GM21529 (cell line): ENCODE measurements at regions not wholly inside any gene's neighbourhood (a gene's known extent, or its start where the extent isn't known, plus 50 kb on each side); places are given as distances from the start of the nearest gene placed in this dataset.
"Not testable (repeated sequence)": the region's sequence is repeated elsewhere in the genome, so short reads cannot be mapped to it uniquely, and the experiment has no call there.

Experiments
- ATAC-seq: cut with Tn5 transposase; IDR thresholded peaks from one replicate; pipeline ENCODE4 v1.9.1; 2021; ENCODE audit not compliant: unreplicated experiment

DNA sequence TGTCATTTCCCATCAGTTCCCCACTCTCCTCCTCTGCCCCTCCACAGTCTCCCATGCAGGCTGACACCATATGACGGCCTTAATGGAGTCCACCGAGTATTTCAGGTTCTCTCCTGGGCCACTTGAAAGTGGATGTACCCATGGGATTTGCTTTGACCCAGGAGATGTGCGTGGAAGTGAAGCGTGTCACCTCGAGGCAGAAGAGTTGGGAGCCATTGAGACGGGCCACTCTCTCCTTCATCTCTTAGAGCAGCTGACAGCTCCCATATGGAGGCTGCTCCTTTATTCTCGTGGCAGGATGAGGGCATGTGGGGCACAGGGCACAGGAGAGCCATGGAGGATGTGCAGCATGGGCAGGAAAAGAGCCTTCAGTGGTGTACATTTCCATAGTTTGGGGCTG, 144.7 kb upstream of the CRYM start:
- not testable (repeated sequence) for ATAC-seq

DNA sequence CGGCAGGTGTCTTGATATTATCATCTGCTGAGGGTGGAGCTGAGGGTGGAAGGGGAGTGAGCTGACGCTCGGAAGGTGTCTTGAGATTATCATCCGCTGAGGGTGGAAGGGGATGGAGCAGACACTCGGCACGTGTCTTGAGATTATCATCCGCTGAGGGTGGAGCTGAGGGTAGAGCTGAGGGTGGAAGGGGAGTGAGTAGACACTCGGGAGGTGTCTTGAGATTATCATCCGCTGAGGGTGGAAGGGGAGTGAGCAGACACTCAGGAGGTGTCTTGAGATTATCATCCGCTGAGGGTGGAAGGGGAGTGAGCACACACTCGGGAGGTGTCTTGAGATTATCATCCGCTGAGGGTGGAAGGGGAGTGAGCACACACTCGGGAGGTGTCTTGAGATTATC, 126.6 kb upstream of the CRYM start:
- not testable (repeated sequence) for ATAC-seq

DNA sequence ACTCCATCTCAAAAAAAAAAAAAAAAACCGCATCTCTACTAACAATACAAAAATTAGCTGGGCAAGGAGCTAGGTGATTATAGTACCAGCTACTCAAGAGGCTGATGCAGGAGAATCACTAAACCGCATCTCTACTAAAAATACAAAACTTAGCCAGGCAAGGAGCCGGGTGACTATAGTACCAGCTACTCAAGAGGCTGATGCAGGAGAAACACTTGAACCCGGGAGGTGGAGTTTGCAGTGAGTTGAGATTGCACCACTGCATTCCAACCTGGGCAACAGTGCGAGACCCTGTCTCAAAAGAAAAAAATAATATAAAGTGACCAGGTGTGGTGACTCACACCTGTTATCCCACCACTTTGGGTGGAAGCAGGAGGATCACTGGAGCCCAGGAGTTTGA, 119.8 kb upstream of the CRYM start:
- ATAC-seq = not testable (repeated sequence)

DNA sequence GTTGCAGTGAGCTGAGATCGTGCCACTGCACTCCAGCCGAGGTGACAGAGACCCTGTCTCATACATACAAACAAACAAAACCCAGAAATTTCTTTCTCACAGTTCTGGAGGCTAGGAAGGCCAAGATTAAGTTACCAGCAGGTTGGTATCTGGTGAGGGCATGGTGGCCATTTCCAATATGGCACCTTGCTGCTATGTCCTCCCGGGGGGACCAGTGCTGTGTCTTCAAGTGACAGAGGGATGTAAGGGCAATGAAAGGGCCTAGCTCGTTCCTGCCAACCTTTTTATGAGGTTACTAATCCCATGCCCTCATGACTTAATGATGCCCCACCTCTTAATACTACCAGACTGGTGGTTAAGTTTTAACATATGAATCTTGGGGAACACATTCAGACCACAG, 118.5 kb upstream of the CRYM start:
- ATAC-seq = not testable (repeated sequence)

GRCh38 chr16:21390634-21391033, 112.5 kb upstream of the CRYM start:
- not testable (repeated sequence) for ATAC-seq

DNA sequence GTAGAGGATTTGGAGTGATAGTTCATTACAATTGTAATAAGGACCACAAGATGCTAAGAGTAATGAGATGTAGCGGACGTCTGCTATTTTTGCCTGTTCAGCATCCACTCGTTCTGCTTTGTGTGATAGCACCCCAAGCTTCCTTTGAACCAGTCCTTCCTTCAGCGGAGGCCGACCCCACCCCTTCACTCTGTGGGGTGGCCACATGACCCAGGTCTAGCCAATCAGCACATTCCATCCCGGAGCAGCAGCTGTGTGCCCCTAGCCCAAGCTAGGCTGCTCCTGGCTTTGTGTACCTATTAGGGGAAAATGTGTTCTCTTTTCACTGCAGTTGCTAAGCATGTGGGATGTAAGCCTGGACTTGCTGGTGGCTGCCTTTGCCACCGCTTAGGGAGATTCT, 111.8 kb upstream of the CRYM start:
- not testable (repeated sequence) for ATAC-seq

- ATAC-seq = not testable (repeated sequence)
Measured at GRCh38 chr16:21387757-21388156, 109.7 kb upstream of the CRYM start.

DNA sequence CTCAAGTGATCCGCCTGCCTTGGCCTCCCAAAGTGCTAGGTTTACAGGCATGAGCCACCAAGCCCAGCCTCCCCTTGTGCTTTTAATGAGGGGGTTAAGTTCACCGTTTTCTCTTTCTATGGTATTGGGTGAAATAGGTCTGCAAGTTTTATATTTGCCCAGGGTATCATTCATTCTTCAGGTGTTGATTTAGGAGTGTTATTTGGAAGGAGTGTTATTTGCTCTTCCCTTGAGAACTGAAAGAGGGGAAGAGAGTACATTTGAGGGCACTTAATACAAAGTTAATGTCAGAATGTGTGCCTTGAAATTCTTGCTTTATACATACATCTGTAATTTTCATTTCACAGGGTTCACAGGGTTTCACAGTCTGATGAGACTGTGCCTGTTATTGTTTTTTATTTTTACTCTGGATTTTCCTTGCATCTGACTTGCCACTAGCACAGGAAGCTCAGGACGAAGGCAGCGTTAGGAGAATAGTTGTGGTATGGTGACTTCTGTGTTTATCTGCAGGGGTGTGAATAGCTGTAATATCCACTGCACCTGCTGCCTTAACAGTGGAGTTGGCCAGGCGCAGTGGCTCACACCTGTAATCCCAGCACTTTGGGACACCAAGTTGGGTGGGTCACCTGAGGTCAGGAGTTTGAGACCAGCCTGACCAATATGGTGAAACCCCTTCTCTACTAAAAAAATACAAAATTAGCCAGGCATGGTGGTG, 108.3 kb upstream of the CRYM start:
- ATAC-seq = not testable (repeated sequence)

DNA sequence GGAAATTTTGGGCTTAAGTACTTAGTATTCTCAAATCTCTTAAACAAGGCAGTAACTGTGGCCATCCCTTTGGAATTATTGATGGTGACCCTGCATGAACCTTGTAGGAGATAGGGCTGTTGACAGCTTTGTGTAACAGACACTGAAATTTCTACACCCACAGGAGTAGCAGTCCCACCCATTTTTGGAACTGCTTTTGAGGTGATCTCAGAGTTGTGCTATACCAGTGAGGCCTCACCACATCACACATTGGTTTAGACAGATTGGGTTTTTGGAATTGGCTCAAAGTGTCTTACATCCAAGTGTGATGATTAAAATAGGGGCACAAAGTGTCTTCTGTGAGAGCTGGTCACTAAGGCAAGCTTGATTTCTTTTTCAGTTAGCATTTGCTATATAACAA, 105.6 kb upstream of the CRYM start:
- not testable (repeated sequence) for ATAC-seq

GRCh38 chr16:21379645-21380044, 101.6 kb upstream of the CRYM start:
- not testable (repeated sequence) for ATAC-seq

DNA sequence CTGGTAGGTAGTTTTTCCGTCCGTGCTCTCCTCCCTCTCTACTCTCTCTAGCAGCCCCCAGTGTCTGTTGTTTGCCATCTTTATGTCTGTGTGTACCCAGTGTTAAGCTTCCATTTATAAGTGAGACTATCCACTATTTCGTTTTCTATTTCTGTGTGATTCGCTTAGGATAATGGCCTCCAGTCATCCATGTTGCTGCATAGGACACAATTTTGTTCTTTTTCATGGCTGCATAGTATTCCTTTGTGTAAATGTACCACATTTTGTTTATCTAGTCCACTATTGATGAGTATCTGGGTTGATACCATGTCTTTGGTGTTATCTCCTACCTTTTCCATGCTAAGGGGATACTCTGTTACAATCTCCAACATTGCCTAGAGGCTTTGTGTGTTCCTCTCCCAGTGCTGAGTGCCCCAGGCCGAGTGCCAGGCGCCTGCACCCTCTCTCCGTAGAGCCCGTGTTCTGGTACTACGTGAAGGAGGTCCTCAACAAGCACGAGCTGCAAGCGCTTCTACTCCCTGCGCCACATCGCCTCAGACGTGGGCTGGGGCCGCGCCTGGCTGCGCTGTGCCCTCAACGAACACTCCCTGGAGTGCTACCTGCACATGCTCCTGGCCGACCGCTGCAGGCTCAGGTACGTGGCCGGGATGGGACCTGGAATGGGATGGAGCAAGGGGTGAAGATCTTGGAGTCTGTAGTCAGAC, 98.3 kb upstream of the CRYM start:
- not testable (repeated sequence) for ATAC-seq

GRCh38 chr16:21375334-21375733, 97.2 kb upstream of the CRYM start:
- ATAC-seq = not testable (repeated sequence)

DNA sequence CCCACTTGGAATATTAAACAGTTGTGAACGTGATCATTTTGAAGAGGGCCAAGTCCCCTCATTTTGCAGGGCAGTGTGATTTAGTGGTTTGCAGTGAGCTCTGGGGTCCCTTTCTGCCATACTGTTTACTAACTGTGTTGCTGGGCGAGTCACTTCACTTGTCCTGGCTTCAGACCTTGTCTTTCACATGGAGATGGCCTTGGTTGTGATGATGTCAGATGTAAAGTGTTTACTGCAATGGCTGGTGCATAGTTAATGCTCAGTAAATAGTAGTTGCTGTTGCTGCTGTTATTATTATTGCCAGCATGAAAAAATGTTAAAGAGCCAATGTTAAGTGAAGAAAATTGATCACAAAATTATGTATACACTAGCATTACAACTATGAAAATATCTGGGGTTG, 95.4 kb upstream of the CRYM start:
- ATAC-seq = not testable (repeated sequence)

DNA sequence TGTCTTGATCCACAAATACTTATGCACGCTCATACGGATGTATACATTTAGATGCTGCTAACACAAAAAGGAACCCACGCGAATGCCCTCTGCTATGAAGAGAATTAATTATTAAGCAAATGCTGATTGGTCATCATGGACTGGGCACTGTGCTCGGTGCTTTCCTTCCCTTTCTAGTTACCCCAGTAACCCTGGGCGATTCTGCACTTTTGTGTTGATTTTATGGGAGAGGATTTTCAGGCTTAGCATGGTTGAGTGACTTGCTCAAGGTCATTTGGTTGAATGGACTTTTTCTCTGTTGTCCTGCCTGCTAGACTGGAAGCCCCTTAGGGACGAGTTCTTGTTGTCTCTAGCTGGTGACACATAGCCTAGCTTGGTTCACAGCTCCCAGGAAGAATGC, 94.8 kb upstream of the CRYM start:
- ATAC-seq = not testable (repeated sequence)

DNA sequence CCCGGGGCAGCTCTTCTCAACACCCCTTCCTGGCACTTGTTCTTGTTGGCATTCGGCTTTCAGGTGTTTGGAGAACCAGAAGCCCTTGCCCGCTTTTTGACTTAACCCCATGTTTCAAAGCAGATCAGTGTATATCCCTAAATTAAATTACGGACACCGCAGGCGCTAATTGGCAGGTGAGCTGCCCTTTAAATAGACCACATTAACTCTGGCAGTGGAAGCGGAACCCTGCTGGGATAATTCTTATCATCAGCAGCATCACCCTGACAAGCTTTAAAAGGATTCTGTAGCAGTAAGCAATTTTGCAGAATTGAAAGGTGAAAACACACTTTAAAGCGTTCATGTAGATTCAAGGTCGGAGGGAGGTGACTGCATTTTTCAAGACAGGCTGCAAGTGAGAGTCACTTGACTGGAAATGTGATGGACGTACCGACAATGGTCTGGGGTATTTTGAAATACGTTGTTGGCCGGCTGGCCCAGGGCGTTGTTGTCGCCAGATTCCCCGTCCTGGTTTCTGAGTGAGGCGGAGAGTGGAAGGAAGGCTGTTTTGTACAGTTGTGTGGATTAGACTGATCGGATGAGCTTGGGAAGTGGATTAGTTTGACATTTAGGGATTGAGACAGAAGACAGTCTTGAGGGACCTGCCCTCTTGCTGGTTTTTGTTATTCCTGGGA, 94.2 kb upstream of the CRYM start:
- ATAC-seq = not testable (repeated sequence)

- ATAC-seq = not testable (repeated sequence)
Measured at GRCh38 chr16:21370791-21371190, 92.7 kb upstream of the CRYM start.

DNA sequence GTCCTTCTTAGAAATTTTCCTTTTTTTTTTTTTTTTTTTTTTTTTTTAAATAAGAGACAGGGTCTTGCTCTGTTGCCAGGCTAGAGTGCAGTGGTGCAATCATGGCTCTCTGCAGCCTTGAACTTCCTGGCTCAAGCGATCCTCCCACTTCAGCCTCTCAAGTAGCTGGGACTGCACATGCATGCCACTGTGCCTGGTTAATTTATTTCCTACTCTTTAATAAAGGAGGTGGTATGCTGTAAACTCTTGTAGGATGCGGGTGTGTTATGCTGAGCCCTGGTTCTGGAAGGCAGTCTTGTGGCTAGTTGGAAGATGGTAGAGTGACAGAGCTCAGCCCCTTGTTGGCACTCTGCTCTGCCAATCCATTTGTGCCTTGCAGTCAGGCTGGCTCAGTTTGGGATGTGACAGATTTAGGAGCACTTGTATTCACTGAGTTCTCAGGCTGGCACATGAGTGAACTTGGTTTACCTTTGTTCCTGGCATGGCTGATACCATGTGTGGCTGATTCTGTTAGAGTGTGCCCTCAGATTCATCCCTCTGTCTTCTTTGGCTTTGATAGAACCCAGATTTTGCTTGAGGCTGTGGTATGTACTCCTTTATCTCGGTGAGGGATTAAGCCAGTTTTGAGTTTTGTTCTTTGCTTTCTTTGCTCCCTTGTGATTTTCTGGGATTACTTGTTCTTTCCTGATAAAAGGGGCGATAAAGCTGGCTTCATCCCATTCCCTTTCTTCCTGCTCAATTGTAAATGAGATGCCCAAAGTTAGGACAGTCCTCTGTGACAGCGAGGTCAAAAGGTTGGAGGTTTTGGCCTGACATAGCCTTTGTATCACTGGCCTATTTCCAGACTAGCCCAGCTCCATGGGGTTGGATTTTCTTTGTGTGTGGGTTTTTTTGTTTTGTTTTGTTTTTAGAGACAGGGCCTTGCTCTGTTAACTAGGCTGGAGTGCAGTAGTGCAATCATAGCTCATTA, 91.2 kb upstream of the CRYM start:
- not testable (repeated sequence) for ATAC-seq

GRCh38 chr16:21367733-21368421, 89.8 kb upstream of the CRYM start:
- not testable (repeated sequence) for ATAC-seq

- ATAC-seq = peak; percentile 50
Measured at GRCh38 chr16:21366998-21367397, 88.9 kb upstream of the CRYM start.

GRCh38 chr16:21365541-21365940, 87.5 kb upstream of the CRYM start:
- not testable (repeated sequence) for ATAC-seq
